WTC11 (cell line): ENCODE measurements at regions not wholly inside any gene's neighbourhood (a gene's known extent, or its start where the extent isn't known, plus 50 kb on each side); places are given as distances from the start of the nearest gene placed in this dataset.

Source experiments
- NR2C2 ChIP-seq: sonication (generic); formaldehyde crosslinking; IDR thresholded peaks from 2 replicates; pipeline ENCODE4 v1.8.0; 2022; ENCODE audit warnings: mild to moderate bottlenecking, missing genetic modification reagents
- PREB ChIP-seq: sonication (generic); formaldehyde crosslinking; IDR thresholded peaks from 2 replicates; pipeline ENCODE4 v1.8.1; 2022; ENCODE audit warnings: mild to moderate bottlenecking, missing genetic modification reagents, moderate library complexity, borderline replicate concordance
- TF ChIP-seq, protein P1 (sequence below): fragments of 200-600 bp; IDR thresholded peaks from 2 replicates; pipeline ENCODE4 v1.8.0; 2022; ENCODE audit warnings: antibody characterized with exemption

- TF ChIP-seq PREB (CRISPR knock-in tag) (no peak), NR2C2 (CRISPR knock-in tag) (no peak)
- TF ChIP-seq, protein P1, sequence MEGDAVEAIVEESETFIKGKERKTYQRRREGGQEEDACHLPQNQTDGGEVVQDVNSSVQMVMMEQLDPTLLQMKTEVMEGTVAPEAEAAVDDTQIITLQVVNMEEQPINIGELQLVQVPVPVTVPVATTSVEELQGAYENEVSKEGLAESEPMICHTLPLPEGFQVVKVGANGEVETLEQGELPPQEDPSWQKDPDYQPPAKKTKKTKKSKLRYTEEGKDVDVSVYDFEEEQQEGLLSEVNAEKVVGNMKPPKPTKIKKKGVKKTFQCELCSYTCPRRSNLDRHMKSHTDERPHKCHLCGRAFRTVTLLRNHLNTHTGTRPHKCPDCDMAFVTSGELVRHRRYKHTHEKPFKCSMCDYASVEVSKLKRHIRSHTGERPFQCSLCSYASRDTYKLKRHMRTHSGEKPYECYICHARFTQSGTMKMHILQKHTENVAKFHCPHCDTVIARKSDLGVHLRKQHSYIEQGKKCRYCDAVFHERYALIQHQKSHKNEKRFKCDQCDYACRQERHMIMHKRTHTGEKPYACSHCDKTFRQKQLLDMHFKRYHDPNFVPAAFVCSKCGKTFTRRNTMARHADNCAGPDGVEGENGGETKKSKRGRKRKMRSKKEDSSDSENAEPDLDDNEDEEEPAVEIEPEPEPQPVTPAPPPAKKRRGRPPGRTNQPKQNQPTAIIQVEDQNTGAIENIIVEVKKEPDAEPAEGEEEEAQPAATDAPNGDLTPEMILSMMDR: no peak
Measured at GRCh38 chr1:188127507-188127906, 1298.8 kb downstream of the PLA2G4A start.
